ENCODE measurements at regions not wholly inside any gene's neighbourhood (a gene's known extent, or its start where the extent isn't known, plus 50 kb on each side); places are given as distances from the start of the nearest gene placed in this dataset.

DNA sequence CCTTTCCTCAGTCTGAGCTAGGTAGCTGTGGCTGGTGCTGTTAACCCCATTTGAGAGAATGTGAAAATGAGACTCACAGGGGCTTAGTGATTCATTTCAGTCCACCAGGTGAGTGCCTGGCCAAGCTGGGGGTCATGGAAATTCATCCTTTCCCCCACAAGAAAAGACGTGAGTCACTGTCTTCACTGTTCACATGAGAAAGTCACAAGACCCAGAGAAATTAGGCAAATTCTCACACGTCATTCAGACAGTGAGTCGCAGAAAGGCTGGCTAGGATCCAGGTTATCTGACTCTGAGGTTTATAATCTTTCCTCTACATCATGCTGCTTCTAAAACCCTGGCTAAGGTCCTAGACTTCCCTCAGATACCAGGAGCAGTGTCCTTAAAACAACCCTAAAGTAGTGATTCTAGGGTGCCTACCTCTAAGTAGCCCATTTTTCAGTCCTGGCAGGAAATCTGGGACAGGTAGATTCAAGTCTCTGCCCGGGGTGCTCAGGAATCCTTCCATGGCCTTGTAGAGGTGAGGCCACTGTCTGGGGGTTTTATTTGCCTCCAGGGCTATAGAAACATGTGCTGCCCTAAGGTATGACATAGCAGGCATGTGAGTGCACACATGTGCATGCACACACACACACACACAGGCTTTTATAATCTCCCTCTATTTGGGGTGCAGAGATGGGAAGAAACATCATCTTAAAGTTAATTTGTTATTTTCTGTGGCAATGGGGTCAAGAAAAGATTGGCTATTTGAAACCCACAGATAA, 427.9 kb upstream of the CELF2 start:
- DNase-seq, result no peak
- no peak overlapping the region for H3K27ac ChIP-seq
- no peak overlapping the region for H3K4me2 ChIP-seq
- H3K4me1 ChIP-seq (replicated peaks; ENCODE audit: insufficient read depth), result no peaks in the 10 kb centered on the region
- H3K36me3 ChIP-seq (ENCODE audit: low read depth), result no peaks in the 10 kb centered on the region
- ChIA-PET POLR2A (ENCODE audit: unreplicated experiment) (no interaction called here), CTCF (no interaction called here)
- no peak overlapping the region for H2AFZ ChIP-seq
- no peak overlapping the region for H3K4me3 ChIP-seq
- peaks cover 6% of the 10 kb centered on the region; the same call in 1 of the 2 replicates for H3K27me3 ChIP-seq (ENCODE audit: insufficient read depth, low read depth)
- H4K20me1 ChIP-seq (ENCODE audit: insufficient read depth), result no peaks in the 10 kb centered on the region
- no peaks in the 10 kb centered on the region for H3K79me2 ChIP-seq (ENCODE audit: low read depth)
- H3K9me2 ChIP-seq (ENCODE audit: insufficient read depth), result no peaks in the 10 kb centered on the region
- BruUV-seq (replicated peaks), result no TSS peak
- no peaks in the 10 kb centered on the region for H3K9me3 ChIP-seq (ENCODE audit: insufficient read depth, low read depth)
- no peaks in the 10 kb centered on the region for H3F3A ChIP-seq (ENCODE audit: insufficient read depth, low read depth)
- no peak for TF ChIP-seq EZH2 (IDR thresholded peaks at IDR 0.05; ENCODE audit: low read depth)
- TF ChIP-seq, protein P1, sequence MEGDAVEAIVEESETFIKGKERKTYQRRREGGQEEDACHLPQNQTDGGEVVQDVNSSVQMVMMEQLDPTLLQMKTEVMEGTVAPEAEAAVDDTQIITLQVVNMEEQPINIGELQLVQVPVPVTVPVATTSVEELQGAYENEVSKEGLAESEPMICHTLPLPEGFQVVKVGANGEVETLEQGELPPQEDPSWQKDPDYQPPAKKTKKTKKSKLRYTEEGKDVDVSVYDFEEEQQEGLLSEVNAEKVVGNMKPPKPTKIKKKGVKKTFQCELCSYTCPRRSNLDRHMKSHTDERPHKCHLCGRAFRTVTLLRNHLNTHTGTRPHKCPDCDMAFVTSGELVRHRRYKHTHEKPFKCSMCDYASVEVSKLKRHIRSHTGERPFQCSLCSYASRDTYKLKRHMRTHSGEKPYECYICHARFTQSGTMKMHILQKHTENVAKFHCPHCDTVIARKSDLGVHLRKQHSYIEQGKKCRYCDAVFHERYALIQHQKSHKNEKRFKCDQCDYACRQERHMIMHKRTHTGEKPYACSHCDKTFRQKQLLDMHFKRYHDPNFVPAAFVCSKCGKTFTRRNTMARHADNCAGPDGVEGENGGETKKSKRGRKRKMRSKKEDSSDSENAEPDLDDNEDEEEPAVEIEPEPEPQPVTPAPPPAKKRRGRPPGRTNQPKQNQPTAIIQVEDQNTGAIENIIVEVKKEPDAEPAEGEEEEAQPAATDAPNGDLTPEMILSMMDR (conservative IDR thresholded peaks at IDR 0.05), result no peak
- intact Hi-C loops (cut with micrococcal nuclease; ENCODE audit: unreplicated experiment), result no loop called here

DNA sequence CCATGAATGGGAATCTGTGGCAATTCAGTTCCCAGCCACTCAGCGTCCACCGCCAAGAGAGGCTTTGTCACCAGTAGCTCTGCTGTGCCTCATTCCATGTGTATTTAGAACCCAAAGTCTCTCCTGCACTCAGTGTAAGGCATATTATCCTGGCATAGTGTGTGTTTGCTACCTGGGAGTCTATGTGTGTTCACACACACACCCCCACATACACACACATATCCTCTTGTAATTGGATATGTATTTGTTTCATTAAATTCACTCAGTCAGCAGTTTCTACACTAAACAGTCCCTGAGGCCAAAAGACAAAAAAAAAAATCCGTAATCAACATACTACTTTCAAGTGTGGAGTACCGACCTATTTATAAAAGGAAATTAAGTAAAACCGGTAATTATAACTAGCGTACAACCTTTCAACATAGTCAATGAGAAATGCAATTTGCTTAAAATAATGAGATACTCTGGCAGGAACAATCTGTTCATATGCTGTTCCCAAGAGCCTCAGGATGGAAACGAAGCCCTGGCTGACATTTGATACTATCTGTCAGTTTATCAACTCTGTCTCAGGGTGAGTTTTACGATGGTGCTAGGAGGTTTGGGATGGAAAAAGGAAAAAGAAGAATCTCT, 425.8 kb upstream of the CELF2 start:
- ChIA-PET CTCF (no interaction called here), POLR2A (ENCODE audit: unreplicated experiment) (no interaction called here)
- Histone ChIP-seq H3K36me3 (ENCODE audit: low read depth) (no peaks in the 10 kb centered on the region), H3K9me3 (ENCODE audit: insufficient read depth, low read depth) (no peaks in the 10 kb centered on the region), H3K27me3 (ENCODE audit: insufficient read depth, low read depth) (peaks cover 6% of the 10 kb centered on the region; the same call in 1 of the 2 replicates), H3K79me2 (ENCODE audit: low read depth) (no peaks in the 10 kb centered on the region), H3K4me3 (no peak overlapping the region), H3K4me2 (no peak overlapping the region), H3K27ac (no peak overlapping the region), H3K9me2 (ENCODE audit: insufficient read depth) (no peaks in the 10 kb centered on the region), H4K20me1 (ENCODE audit: insufficient read depth) (no peaks in the 10 kb centered on the region), H2AFZ (no peak overlapping the region), H3K4me1 (replicated peaks; ENCODE audit: insufficient read depth) (no peaks in the 10 kb centered on the region), H3F3A (ENCODE audit: insufficient read depth, low read depth) (no peaks in the 10 kb centered on the region)
- no peak for TF ChIP-seq EZH2 (IDR thresholded peaks at IDR 0.05; ENCODE audit: low read depth)
- TF ChIP-seq, protein P1 (conservative IDR thresholded peaks at IDR 0.05), result no peak
- BruUV-seq (replicated peaks), result no TSS peak
- DNase-seq, result no peak
- intact Hi-C loops (cut with micrococcal nuclease; ENCODE audit: unreplicated experiment), result no loop called here

GRCh38 chr10:10596256-10596655, 421.4 kb upstream of the CELF2 start:
- BruUV-seq (replicated peaks), result no TSS peak
- POLR2A ChIA-PET (ENCODE audit: unreplicated experiment), result no interaction called here

More at GRCh38 chr10:10596256-10596655, 421.4 kb upstream of the CELF2 start:
- no peaks in the 10 kb centered on the region for H4K20me1 ChIP-seq (ENCODE audit: insufficient read depth)
- H3K9me2 ChIP-seq (ENCODE audit: insufficient read depth), result no peaks in the 10 kb centered on the region
- intact Hi-C loops (cut with micrococcal nuclease; ENCODE audit: unreplicated experiment), result no loop called here
- H3K79me2 ChIP-seq (ENCODE audit: low read depth), result no peaks in the 10 kb centered on the region
- no peak for DNase-seq
- TF ChIP-seq, protein P1 (conservative IDR thresholded peaks at IDR 0.05), result no peak
- TF ChIP-seq EZH2 (IDR thresholded peaks at IDR 0.05; ENCODE audit: low read depth), result no peak
- H3K27ac ChIP-seq, result no peak overlapping the region
- CTCF ChIA-PET, result no interaction called here
- H3F3A ChIP-seq (ENCODE audit: insufficient read depth, low read depth), result no peaks in the 10 kb centered on the region
- H3K4me2 ChIP-seq, result no peak overlapping the region
- H2AFZ ChIP-seq, result no peak overlapping the region
- H3K27me3 ChIP-seq (ENCODE audit: insufficient read depth, low read depth), result peaks cover 35% of the 10 kb centered on the region
- H3K4me1 ChIP-seq (replicated peaks; ENCODE audit: insufficient read depth), result no peaks in the 10 kb centered on the region
- H3K9me3 ChIP-seq (ENCODE audit: insufficient read depth, low read depth), result no peaks in the 10 kb centered on the region
- no peaks in the 10 kb centered on the region for H3K36me3 ChIP-seq (ENCODE audit: low read depth)
- no peak overlapping the region for H3K4me3 ChIP-seq
